ENCODE measurements at regions not wholly inside any gene's neighbourhood (a gene's known extent, or its start where the extent isn't known, plus 50 kb on each side); places are given as distances from the start of the nearest gene placed in this dataset.

DNA sequence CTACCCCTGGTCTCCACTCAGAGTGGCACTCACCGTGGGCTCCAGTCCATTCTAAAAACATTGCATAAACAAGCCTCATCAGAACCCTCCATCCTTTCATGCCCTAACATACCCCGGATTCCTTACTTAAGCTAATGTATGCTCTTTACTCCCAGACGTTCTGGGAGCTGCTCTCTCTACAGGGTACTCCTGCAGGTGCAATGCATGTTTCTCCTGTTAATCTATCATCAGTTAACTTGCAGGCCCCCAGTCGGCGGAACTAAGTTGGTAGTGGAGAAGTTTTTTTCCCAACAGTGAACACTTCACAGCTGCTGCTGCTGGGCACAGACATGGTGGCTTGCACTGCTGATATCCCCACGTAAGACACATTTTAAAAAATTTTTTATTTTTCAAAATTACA lies 161.6 kb upstream of the FAT1 start:
- peak in 2 of 4 donors; percentile 14 to 47 for DNase-seq (ENCODE audit: low read depth in 4 of 4, low spot score in 3 of 4)

DNA sequence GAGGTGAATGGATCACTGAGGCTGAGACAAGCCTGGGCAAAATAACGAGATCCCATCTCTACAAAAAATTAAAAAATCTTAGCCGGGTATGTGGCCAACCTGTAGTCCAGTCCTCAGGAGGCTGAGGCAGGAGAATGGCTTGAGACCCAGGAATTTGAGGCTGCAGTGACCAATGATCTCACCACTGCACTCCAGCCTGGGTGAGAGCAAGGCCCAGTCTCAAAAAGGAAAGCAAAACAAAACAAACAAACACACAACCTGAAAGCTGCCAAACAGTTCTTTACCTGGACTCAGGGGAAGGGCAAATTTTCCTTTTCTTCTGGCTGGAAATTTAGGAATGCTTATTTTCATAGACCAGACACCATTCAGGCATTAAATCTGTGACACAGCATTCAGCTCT lies 163.1 kb upstream of the FAT1 start:
- DNase-seq (ENCODE audit: low read depth in 4 of 4, low spot score in 3 of 4): no peak

DNA sequence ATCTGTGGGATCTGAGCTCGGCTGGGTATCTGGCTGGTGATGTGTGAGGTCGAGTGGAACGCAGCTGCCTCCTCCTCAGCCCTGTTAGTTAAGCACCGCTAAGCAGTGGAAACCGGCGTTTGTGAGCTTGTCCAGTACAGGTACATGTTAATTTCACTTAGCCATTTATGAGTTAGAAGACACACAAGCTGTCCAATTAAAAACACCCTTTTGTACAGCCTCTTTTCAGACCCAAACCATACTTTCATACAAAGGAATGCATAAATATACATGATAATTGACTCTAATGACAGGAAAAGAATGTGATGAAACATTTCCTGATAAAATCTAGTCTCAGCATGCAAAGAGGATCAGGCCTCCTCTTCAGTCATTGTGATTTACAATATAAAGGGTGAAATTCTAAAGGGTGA lies 163.6 kb upstream of the FAT1 start:
- peak in 2 of 4 donors; percentile 29 to 33 for DNase-seq (ENCODE audit: low read depth in 4 of 4, low spot score in 3 of 4)

DNA sequence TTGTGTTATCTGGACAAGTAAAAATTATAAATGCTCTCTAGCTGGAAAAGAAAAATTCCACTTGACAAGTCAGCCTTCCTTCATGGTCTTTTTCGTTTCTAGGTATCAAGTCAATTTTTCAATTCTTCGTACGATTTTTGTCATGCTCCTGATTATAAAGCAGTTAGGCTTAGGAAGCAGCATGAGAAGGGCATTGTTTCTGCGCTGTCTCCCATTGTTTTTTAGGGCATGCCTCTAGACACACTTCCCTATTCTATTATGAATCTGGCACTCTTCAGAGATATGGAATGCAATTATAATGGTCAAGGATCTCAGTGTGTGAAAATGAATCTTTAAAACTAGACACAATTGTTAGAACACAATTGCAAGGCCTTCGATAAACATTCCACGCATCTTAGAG lies 164.1 kb upstream of the FAT1 start:
- DNase-seq (ENCODE audit: low read depth in 4 of 4, low spot score in 3 of 4): no peak

DNA sequence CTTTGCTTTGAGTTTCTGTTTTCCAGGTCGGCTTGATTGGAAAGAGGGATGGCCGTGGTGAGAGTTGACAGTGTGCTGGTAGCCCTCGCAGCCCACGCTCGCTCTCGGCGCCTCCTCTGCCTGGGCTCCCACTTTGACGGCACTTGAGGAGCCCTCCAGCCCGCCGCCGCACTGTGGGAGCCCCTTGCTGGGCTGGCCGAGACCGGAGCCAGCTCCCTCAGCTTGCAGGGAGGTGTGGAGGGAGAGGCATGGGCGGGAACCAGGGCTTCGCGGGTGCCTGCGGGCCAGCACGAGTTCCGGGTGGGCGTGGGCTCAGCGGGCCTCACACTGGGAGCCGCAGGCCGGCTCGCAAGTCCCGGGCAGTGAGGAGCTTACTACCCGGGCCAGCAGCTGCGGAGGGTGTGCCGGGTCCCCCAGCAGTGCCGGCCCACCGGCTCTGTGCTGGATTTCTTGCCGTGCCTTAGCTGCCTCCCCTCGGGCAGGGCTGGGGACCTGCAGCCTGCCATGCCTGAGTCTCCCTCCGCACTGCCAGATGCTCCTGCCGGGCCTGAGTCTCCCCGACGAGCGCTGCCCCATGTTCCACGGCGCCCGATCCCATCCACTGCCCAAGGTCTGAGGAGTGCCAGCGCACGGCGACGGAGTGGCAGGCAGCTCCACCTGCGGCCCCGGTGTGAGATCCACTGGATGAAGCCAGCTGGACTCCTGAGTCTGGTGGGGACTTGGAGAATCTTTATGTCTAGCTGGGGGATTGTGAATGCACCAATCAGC lies 166.4 kb upstream of the FAT1 start:
- no peak for DNase-seq (ENCODE audit: low read depth in 4 of 4, low spot score in 3 of 4)

DNA sequence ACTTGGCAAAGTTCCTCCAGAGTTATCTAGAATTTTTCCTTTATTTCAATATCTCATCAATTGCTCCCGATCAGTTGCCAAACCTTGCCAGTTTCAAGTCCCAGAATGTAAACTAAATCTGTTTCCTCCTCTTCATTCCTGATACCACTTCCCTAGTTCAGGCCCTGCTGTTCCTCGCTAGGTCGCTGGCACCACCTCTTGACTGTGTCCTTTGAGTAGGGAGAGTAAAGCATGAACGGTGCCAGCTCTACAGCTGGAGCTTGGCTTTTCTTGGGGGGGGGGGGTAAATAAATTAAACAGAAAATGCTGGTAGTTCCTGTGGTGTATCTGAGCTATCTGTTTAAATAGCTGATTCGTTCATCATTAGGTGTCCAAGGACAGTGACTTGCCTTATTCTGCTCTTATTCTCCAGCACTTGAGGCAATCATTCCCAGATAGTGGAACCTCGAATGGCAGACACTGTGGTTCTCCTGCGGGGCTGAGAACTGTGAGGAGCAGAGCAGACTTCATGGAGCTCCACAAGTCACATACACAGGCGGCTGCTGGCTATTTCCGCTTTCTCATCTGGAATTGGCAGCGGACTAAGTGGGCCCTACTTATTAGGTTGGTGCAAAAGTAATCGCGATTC lies 168.3 kb upstream of the FAT1 start:
- DNase-seq (ENCODE audit: low read depth in 4 of 4, low spot score in 3 of 4): no peak

DNA sequence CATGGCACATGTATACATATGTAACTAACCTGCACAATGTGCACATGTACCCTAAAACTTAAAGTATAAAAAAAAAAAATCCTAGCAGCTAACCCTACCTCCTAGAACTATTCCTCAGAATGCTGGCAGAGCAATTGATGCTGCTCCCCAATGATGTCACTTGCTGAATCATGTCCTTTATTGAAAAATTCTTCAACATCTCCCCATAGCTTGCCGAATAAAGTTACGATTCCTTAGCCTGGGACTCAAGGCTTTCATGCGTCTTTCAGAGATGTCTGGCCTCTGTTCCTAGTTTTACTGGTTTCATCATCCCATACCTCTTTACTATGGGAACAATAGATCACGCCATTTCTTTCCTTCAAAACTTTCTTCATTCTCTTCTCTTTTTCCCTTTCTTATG lies 174.7 kb upstream of the FAT1 start:
- no peak for DNase-seq (ENCODE audit: low read depth in 4 of 4, low spot score in 3 of 4)

DNA sequence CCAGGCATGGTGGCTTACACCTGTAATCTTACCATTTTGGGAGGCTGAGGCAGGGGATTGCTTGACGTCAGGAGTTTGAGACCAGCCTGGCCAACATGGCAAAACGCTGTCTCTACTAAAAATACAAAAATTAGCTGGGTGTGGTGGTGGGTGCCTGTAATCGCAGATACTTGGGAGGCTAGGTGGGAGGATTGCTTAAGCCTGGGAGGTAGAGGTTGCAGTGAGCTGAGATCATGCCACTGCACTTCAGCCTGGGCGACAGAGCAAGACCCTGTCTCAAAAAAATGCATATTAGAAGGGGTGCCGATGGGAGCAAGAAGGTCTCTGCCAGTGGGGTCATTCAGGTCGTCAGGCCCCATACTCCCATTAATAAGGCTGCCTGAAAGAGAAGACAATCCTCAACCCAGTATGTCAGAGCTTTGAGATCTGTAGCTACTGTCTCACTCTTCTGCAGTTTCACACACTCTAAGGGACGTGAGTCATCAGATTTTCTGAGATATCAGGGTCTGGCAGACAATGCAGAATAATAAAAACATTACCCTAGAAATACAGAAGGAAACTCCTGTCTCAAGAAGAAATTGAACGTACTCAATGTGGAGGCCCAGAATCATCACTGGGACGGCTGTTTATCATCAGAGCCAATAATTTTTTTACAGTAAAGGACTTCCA lies 176.7 kb upstream of the FAT1 start:
- no peak for DNase-seq (ENCODE audit: low read depth in 4 of 4, low spot score in 3 of 4)

DNA sequence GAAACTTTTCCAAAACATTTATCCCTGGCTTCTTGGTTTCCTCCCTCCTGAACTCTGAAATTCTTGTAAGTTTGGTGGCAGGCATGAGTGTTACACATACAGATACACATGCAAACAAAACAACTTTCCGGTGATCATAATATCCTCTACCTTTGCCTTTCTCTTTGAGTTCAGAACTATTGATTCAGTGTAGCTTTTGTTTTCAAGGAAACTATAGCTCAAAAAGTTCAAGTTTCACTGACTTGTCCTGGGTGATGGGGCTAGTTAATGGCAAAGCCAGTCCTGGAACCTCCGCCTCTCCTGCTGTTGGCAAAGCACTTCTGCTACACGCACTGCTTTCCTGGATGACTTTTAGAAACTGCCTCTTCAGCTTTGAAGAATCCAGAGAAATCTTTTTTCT lies 177.3 kb upstream of the FAT1 start:
- DNase-seq (ENCODE audit: low read depth in 4 of 4, low spot score in 3 of 4): no peak

DNA sequence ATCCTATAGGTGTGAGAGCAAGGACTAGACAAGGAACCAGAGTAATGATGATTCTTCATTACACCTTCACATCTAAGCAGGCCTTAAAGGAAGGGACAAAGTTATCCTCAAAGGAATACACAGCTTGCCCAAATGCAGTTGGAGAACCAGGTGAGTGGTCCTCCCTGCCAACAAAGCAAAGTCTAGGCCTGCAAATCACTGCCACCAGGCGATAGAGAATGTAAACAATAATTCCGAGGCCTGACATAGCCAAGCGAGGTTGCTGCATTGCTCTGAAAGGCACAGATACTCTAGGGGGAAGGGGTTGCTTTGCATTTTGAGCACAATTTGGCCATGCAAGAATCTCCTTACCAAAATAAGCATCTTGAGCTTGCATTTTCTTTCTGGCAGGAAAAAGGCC lies 178.2 kb upstream of the FAT1 start:
- DNase-seq (ENCODE audit: low read depth in 4 of 4, low spot score in 3 of 4): no peak

DNA sequence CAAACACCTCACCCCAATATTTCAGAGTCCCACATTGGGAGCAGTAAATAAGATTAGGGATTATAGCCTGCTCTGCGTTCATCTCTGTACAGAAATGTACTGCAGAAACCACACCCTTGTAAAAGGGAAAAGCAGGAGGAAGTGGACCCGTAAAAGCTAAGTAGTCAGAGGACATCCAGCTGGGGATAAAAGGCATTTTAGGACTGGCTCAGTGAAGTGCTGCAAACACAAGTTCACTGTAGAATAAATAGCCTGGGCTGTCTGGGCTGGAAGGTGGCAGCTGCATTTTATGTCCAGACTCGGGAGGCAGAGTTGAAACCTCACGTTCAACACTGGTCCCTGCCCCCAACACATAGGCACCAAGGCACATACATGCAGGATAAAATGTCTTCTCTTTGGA lies 178.7 kb upstream of the FAT1 start:
- DNase-seq (ENCODE audit: low read depth in 4 of 4, low spot score in 3 of 4): no peak

DNA sequence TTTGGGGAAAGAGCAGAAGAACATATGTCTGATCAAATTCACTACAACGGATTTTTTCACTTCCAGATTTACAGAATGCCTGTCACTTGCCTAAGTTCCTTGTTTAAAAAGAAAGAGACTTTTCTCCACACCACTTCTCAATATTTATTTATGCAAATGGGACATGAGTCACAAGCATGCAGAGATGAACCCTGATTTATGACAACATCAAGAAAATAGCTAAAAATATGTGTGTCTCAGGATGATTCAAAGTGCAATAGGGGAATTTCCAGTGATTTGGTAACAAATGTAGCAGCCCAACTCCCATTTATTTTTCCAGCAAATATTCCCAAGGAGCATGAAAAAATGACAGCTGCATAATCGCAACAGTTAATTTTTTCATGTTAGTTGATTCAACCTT lies 180.4 kb upstream of the FAT1 start:
- no peak for DNase-seq (ENCODE audit: low read depth in 4 of 4, low spot score in 3 of 4)

DNA sequence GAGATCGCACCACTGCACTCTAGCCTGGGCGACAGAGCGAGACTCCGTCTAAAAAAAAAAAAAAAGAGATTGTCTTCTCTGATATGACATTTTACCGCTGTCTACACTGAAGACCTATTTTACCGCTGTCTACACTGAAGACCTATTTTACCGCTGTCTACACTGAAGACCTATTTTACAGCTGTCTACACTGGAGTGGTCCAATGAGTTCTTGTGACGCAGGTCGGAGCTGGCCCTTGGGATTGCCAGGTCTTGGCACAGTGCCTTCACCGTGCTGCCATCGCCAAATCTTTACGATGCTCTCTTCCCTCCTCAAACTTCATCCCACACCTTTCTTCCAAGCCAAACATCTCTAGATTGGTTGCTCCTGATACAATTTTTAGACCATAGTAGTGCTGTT lies 183.1 kb upstream of the FAT1 start:
- no peak for DNase-seq (ENCODE audit: low read depth in 4 of 4, low spot score in 3 of 4)

DNA sequence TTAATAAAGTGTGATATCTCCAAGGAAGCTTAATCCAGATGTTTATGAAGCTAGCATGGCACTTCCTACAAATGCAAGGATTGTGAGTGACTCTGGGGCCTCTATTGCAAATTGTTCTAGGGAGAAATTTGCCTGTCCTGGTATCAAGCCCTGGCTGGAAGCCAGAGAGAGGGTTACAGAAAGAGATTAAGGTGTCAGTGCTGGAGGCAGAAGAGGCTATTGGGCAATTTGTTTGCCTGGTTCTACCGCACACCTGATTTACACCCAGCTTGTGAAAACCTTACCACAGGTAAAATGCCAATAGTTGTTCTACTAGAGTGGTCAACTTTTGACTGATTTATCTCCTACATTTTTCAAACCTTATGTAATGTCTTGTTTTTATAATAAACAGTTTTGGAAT lies 186.7 kb upstream of the FAT1 start:
- no peak for DNase-seq (ENCODE audit: low read depth in 4 of 4, low spot score in 3 of 4)

DNA sequence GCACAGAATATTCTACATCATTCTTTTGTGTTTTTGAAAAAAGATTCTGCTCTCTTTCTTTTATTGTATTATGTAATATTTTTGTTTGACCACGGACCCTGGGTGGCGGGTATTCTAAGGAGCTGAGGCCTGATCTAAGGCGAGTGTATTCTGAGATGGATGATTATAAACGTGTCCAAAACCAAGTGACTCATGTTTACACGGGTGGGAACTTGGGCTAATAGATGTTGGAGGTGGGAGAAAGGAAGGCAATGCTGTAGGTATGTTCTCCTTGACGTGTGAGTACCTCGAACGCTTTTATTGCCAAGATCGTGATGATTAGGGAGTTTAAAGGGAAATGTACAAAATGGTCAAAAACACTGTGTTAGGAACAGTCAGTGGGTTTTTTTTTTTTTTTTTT lies 188.9 kb upstream of the FAT1 start:
- no peak for DNase-seq (ENCODE audit: low read depth in 4 of 4, low spot score in 3 of 4)

DNA sequence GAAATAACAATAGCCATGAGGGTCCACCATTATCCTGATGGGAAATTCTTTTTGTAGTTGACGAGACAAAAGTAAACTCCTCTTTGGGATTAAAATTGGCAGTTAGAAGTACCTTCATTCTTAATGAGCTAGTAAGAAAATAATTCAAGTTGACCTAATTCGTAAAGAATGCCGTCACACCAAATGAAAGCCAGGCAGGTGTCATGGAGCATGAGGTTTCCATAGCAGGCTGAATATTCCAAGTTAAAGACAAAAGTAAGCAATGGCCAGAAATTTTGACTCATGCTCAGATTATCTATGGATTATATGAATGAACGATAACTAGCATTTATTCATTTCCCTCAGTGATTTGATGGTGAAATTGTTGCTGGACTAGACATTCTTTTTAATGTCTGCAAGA lies 192.2 kb upstream of the FAT1 start:
- DNase-seq (ENCODE audit: low read depth in 4 of 4, low spot score in 3 of 4): no peak

DNA sequence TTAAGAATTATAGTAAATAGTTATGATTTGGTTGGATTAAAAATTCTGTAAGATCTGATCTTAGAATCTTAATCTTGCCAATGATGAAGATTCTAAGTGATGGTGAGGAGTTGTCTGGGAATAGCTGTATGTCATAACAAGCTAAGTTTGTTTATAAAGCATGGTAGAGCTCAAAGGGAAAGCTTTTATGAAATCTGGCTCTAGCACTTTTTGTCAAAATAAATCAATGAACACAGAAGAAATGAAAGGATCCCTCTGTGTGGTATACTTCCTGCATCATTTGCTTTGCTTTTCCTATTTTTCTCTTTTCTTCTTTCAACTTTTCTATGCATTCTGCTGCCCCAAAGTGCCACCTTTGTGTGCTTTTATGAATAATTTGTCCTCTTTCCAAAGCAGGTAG lies 193.5 kb upstream of the FAT1 start:
- no peak for DNase-seq (ENCODE audit: low read depth in 4 of 4, low spot score in 3 of 4)

DNA sequence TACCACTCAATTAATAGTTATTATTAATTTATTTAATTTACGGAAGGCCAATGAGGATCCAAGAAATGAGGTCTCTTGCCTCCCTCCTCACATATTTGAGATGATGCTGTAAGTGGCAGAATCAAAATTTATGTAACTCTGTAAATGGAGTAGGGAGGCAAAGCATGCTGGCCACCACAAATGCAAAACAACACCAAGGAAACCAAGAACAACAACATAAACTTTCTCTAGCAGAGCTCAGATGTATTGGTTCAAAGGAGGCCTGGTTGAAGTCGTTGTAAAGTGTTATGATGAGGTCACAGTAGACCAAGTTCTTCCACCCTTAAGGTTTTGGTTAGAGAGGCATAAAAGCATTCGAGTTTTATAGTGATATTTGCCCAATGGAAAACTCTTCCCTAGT lies 194.8 kb upstream of the FAT1 start:
- no peak for DNase-seq (ENCODE audit: low read depth in 4 of 4, low spot score in 3 of 4)

DNA sequence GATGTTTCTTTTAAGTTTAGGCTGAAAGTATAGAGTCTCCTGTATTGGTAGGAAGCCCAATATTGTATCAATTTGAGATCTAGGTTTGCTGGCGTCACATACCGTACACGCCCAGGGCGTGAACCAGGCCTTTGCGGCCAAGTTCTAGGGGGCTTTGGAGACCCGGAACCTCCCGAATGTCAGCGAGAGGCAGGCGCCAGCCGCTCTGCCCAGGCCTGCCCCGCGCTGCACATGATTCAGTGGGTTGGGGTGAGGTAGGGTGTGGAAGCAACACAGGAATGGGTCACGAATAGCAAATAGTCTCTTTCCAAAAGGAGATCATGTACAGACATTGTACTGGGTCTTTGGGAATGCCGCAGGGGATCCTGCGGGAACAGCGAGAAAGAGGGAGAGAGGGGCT lies 195.7 kb upstream of the FAT1 start:
- no peak for DNase-seq (ENCODE audit: low read depth in 4 of 4, low spot score in 3 of 4)

DNA sequence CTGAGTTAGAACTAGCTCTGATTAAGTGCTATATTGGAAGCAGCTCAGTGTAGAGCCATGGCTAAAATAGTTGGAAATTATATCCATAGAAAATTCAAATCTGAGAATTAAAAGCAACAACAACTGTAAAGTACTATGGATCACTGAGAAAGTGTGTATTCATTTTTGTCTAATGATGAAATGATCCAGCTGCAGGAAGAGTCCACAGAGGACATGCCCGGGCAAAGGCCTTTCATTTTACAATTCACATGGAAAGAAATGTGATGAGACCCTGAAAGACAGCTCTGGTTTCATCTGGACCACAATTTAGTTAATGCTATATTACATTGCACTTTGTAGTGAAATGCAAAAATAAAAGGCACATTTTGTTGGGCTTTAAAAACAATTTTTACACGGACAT lies 196.8 kb upstream of the FAT1 start:
- no peak for DNase-seq (ENCODE audit: low read depth in 4 of 4, low spot score in 3 of 4)

DNA sequence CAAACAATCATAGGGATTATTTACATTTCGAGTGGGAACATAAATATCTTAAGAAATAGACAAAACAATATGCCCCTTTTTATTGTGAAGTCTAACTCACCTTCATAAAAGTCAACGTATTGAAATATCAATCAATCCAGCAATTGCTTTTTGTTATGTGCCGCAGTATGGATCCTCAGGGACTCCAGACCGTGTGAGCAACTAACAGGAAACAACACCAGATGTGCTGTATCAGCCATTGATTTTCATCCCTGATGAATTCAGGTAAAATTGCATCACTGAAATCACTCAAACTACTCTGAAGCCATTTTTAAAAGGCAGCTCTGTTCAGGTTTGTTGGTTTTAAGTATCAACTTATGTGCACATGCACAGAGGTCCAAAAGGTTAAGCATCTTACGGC lies 197.3 kb upstream of the FAT1 start:
- DNase-seq (ENCODE audit: low read depth in 4 of 4, low spot score in 3 of 4): no peak

DNA sequence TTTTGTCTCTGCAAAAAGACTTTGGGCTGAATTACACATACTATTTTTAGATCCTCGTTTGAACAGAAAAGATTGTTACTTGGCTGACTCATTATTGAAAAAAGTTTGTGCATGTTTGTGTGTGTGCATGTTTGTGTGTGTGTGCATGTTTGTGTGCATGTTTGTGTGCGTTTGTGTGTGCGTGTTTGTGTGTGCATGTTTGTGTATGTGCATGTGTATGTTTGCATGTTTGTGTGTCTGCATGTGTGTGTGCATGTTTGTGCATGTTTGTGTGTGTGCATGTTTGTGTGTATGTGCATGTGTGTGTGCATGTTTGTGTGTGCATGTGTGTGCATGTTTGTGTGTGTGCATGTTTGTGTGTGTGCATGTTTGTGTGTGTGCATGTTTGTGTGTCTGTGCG lies 201.1 kb upstream of the FAT1 start:
- no peak for DNase-seq (ENCODE audit: low read depth in 4 of 4, low spot score in 3 of 4)
